ENCODE measurements at regions not wholly inside any gene's neighbourhood (a gene's known extent, or its start where the extent isn't known, plus 50 kb on each side); places are given as distances from the start of the nearest gene placed in this dataset.

GRCh38 chr14:62017651-62018230, 255.5 kb downstream of the SNAPC1 start:
- Histone ChIP-seq H3K4me2 (replicated peaks; ENCODE audit: low read depth, low read length, poor library complexity, severe bottlenecking) (no peak overlapping the region), H2AFZ (ENCODE audit: insufficient read depth, low read depth, low read length, poor library complexity, severe bottlenecking) (no peak overlapping the region), H4K20me1 (ENCODE audit: control insufficient read depth, insufficient read depth, low read length, poor library complexity, severe bottlenecking) (no peaks in the 10 kb centered on the region), H3K36me3 (replicated peaks in 1 of 2; ENCODE audit: control extremely low read depth in 1 of 2, control insufficient read depth in 1 of 2, extremely low read depth in 1 of 2, insufficient read depth in 2 of 2, low read length in 1 of 2) (no peaks in the 10 kb centered on the region), H3K27me3 (replicated peaks in 1 of 4; ENCODE audit: control extremely low read depth in 1 of 4, control insufficient read depth in 3 of 4, insufficient read depth in 4 of 4, low read length in 3 of 4) (no peaks in the 10 kb centered on the region), H3K4me1 (ENCODE audit: control insufficient read depth in 2 of 2, insufficient read depth in 2 of 2, low read length in 2 of 2) (peaks cover 0 to 7% of the 10 kb centered on the region in 2 donors), H3K27ac (ENCODE audit: low read length in 2 of 2) (no peak overlapping the region), H3K79me2 (ENCODE audit: control insufficient read depth, insufficient read depth, low read length) (no peaks in the 10 kb centered on the region), H3K9ac (ENCODE audit: low read length) (no peak overlapping the region), H3K9me3 (ENCODE audit: control extremely low read depth in 1 of 3, control insufficient read depth in 2 of 3, insufficient read depth in 1 of 3, low read length in 2 of 3) (no peaks in the 10 kb centered on the region), H3K4me3 (ENCODE audit: control extremely low read depth in 1 of 5, extremely low read depth in 1 of 5, insufficient read depth in 1 of 5, low read depth in 2 of 5, low read length in 4 of 5) (no peak overlapping the region)
- Mint-ChIP-seq H3K9me3 (ENCODE audit: insufficient read depth) (no peaks in the 10 kb centered on the region), H3K4me1 (peaks cover 8% of the 10 kb centered on the region), H3K27me3 (no peaks in the 10 kb centered on the region), H3K27ac (no peak overlapping the region), H3K4me3 (no peak overlapping the region)
- WGBS (ENCODE audit: insufficient coverage), result 70% methylated on average over 3 of the region's 7 CpGs
- ChIA-PET CTCF (interaction anchor here (0.8 kb wide), 1 partner anchor 107 kb away, joined by 3 read pairs; no protein-coding TSS in a partner anchor), POLR2A (no interaction called here)
- no peak for TF ChIP-seq CTCF (IDR thresholded peaks at IDR 0.05)
- no peak for TF ChIP-seq EZH2 (IDR thresholded peaks at IDR 0.05; ENCODE audit: borderline replicate concordance, insufficient read depth, low read depth, low read length, poor library complexity, severe bottlenecking)
- DNase-seq (no peak), ATAC-seq (ENCODE audit: low read depth) (no peak)
- intact Hi-C loops (cut with micrococcal nuclease), result no loop called here

- Histone ChIP-seq H2AFZ (ENCODE audit: insufficient read depth, low read depth, low read length, poor library complexity, severe bottlenecking) (no peak overlapping the region), H3K4me2 (replicated peaks; ENCODE audit: low read depth, low read length, poor library complexity, severe bottlenecking) (no peak overlapping the region), H3K36me3 (replicated peaks in 1 of 2; ENCODE audit: control extremely low read depth in 1 of 2, control insufficient read depth in 1 of 2, extremely low read depth in 1 of 2, insufficient read depth in 2 of 2, low read length in 1 of 2) (no peaks in the 10 kb centered on the region), H3K4me3 (ENCODE audit: control extremely low read depth in 1 of 5, extremely low read depth in 1 of 5, insufficient read depth in 1 of 5, low read depth in 2 of 5, low read length in 4 of 5) (no peak overlapping the region), H3K79me2 (ENCODE audit: control insufficient read depth, insufficient read depth, low read length) (no peaks in the 10 kb centered on the region), H3K27ac (ENCODE audit: low read length in 2 of 2) (no peak overlapping the region), H3K9me3 (ENCODE audit: control extremely low read depth in 1 of 3, control insufficient read depth in 2 of 3, insufficient read depth in 1 of 3, low read length in 2 of 3) (peaks cover 0 to 2% (median 0%) of the 10 kb centered on the region in 3 donors), H3K4me1 (ENCODE audit: control insufficient read depth in 2 of 2, insufficient read depth in 2 of 2, low read length in 2 of 2) (peaks cover 0 to 7% of the 10 kb centered on the region in 2 donors), H4K20me1 (ENCODE audit: control insufficient read depth, insufficient read depth, low read length, poor library complexity, severe bottlenecking) (no peaks in the 10 kb centered on the region), H3K9ac (ENCODE audit: low read length) (no peak overlapping the region), H3K27me3 (replicated peaks in 1 of 4; ENCODE audit: control extremely low read depth in 1 of 4, control insufficient read depth in 3 of 4, insufficient read depth in 4 of 4, low read length in 3 of 4) (no peaks in the 10 kb centered on the region)
- CTCF ChIA-PET, result no interaction called here
- 80% methylated on average over 1 of the region's 5 CpGs for WGBS (ENCODE audit: insufficient coverage)
- ATAC-seq (ENCODE audit: low read depth), result no peak
- peaks cover 8% of the 10 kb centered on the region for H3K4me1 Mint-ChIP-seq
- no peak overlapping the region for H3K4me3 Mint-ChIP-seq
- H3K9me3 Mint-ChIP-seq (ENCODE audit: insufficient read depth), result no peaks in the 10 kb centered on the region
- DNase-seq, result no peak
- no peak for TF ChIP-seq CTCF (IDR thresholded peaks at IDR 0.05)
- no peak for TF ChIP-seq EZH2 (IDR thresholded peaks at IDR 0.05; ENCODE audit: borderline replicate concordance, insufficient read depth, low read depth, low read length, poor library complexity, severe bottlenecking)
- intact Hi-C loops (cut with micrococcal nuclease), result no loop called here
- no peaks in the 10 kb centered on the region for H3K27me3 Mint-ChIP-seq
- POLR2A ChIA-PET, result no interaction called here
- no peak overlapping the region for H3K27ac Mint-ChIP-seq
Measured at GRCh38 chr14:62018606-62019005, 256.4 kb downstream of the SNAPC1 start.
